ENCODE measurements at regions not wholly inside any gene's neighbourhood (a gene's known extent, or its start where the extent isn't known, plus 50 kb on each side); places are given as distances from the start of the nearest gene placed in this dataset.

DNA sequence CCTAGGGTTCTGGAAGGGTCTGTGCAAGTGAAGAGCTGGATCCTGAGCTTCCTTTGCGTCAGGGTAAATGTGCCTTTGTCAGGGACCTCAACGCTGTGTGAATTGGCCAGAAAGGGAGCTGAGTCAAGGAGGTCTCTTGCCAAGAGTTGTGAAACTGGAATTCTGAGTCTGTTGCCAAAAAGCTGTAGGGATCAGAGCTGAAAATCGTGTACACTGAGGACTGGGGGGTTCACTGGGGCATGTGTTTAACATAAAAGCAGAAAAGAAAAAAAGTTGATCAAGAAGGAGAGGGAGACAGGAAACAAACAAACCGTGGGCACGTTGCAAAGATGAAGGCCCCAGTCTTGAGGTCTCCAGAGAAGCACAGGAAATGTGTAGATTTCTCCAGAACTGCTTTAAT lies 1081.5 kb downstream of the VRK1 start:
- Histone ChIP-seq H3K4me3 (replicated peaks; ENCODE audit: insufficient read depth, low read length) (no peak overlapping the region), H3K27me3 (ENCODE audit: insufficient read depth, poor library complexity, severe bottlenecking) (no peaks in the 10 kb centered on the region), H3K27ac (replicated peaks) (no peak overlapping the region)
- TF ChIP-seq GABPA (IDR thresholded peaks at IDR 0.05; ENCODE audit: low read depth) (no peak), SPI1 (IDR thresholded peaks at IDR 0.05; ENCODE audit: borderline replicate concordance, low read depth) (no peak), POLR2AphosphoS5 (IDR thresholded peaks at IDR 0.05; ENCODE audit: low read depth) (no peak)
- TF ChIP-seq, protein P1, sequence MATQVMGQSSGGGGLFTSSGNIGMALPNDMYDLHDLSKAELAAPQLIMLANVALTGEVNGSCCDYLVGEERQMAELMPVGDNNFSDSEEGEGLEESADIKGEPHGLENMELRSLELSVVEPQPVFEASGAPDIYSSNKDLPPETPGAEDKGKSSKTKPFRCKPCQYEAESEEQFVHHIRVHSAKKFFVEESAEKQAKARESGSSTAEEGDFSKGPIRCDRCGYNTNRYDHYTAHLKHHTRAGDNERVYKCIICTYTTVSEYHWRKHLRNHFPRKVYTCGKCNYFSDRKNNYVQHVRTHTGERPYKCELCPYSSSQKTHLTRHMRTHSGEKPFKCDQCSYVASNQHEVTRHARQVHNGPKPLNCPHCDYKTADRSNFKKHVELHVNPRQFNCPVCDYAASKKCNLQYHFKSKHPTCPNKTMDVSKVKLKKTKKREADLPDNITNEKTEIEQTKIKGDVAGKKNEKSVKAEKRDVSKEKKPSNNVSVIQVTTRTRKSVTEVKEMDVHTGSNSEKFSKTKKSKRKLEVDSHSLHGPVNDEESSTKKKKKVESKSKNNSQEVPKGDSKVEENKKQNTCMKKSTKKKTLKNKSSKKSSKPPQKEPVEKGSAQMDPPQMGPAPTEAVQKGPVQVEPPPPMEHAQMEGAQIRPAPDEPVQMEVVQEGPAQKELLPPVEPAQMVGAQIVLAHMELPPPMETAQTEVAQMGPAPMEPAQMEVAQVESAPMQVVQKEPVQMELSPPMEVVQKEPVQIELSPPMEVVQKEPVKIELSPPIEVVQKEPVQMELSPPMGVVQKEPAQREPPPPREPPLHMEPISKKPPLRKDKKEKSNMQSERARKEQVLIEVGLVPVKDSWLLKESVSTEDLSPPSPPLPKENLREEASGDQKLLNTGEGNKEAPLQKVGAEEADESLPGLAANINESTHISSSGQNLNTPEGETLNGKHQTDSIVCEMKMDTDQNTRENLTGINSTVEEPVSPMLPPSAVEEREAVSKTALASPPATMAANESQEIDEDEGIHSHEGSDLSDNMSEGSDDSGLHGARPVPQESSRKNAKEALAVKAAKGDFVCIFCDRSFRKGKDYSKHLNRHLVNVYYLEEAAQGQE (IDR thresholded peaks at IDR 0.05; ENCODE audit: insufficient replicate concordance, low read depth), result no peak
- TF ChIP-seq, protein P2, sequence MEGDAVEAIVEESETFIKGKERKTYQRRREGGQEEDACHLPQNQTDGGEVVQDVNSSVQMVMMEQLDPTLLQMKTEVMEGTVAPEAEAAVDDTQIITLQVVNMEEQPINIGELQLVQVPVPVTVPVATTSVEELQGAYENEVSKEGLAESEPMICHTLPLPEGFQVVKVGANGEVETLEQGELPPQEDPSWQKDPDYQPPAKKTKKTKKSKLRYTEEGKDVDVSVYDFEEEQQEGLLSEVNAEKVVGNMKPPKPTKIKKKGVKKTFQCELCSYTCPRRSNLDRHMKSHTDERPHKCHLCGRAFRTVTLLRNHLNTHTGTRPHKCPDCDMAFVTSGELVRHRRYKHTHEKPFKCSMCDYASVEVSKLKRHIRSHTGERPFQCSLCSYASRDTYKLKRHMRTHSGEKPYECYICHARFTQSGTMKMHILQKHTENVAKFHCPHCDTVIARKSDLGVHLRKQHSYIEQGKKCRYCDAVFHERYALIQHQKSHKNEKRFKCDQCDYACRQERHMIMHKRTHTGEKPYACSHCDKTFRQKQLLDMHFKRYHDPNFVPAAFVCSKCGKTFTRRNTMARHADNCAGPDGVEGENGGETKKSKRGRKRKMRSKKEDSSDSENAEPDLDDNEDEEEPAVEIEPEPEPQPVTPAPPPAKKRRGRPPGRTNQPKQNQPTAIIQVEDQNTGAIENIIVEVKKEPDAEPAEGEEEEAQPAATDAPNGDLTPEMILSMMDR (IDR thresholded peaks at IDR 0.05; ENCODE audit: insufficient read depth, low read length), result no peak
- DNase-seq (ENCODE audit: low read depth in 1 of 2, low spot score in 1 of 2), result no peak

DNA sequence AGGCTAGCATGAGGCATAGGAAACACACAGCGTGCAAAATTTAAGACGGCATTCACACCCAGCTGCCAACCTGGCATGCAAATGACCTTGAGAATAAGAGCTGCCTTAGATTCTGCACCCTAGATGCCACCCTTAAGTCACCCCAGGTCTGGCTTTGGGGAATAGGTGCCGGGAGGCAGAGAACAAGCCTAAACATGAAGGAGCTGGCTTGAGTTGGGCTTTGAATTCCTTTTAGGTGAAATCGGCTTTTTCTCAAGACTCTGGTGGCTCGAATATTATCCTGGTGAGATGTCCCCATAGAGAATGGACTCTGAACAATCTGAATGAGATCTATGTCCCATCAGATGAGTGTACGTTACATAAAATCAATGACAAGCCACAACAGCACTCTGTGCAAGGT lies 1090.5 kb downstream of the VRK1 start:
- Histone ChIP-seq H3K27me3 (ENCODE audit: insufficient read depth, poor library complexity, severe bottlenecking) (no peaks in the 10 kb centered on the region), H3K27ac (replicated peaks) (no peak overlapping the region), H3K4me3 (replicated peaks; ENCODE audit: insufficient read depth, low read length) (no peak overlapping the region)
- TF ChIP-seq, protein P2 (IDR thresholded peaks at IDR 0.05; ENCODE audit: insufficient read depth, low read length), result no peak
- TF ChIP-seq SPI1 (IDR thresholded peaks at IDR 0.05; ENCODE audit: borderline replicate concordance, low read depth) (no peak), POLR2AphosphoS5 (IDR thresholded peaks at IDR 0.05; ENCODE audit: low read depth) (no peak), GABPA (IDR thresholded peaks at IDR 0.05; ENCODE audit: low read depth) (no peak)
- TF ChIP-seq, protein P1 (IDR thresholded peaks at IDR 0.05; ENCODE audit: insufficient replicate concordance, low read depth), result no peak
- no peak for DNase-seq (ENCODE audit: low read depth in 1 of 2, low spot score in 1 of 2)

DNA sequence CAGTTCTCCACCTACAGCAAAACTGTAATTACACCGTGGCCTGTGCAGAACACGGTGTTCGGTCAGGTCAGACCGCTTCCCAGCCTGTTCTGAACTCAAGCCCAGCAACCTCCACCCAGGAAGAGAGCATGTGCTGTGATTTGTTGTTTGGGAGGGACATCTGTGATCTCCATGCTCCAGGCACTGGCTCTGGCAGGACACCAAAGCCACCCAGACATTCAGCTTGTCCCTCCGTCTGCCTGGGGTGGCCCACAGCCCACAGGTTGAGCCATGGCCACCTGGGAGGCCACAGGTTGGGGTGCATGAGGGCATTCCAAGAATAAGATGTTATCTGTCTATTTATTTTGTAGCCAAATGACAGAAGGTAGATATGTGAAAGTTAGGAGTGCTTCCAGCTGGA lies 1091.1 kb downstream of the VRK1 start:
- Histone ChIP-seq H3K27me3 (ENCODE audit: insufficient read depth, poor library complexity, severe bottlenecking) (no peaks in the 10 kb centered on the region), H3K4me3 (replicated peaks; ENCODE audit: insufficient read depth, low read length) (no peak overlapping the region), H3K27ac (replicated peaks) (no peak overlapping the region)
- TF ChIP-seq, protein P1 (IDR thresholded peaks at IDR 0.05; ENCODE audit: insufficient replicate concordance, low read depth), result no peak
- TF ChIP-seq GABPA (IDR thresholded peaks at IDR 0.05; ENCODE audit: low read depth), result no peak
- TF ChIP-seq, protein P2 (IDR thresholded peaks at IDR 0.05; ENCODE audit: insufficient read depth, low read length), result no peak
- TF ChIP-seq SPI1 (IDR thresholded peaks at IDR 0.05; ENCODE audit: borderline replicate concordance, low read depth), result no peak
- TF ChIP-seq POLR2AphosphoS5 (IDR thresholded peaks at IDR 0.05; ENCODE audit: low read depth), result no peak
- no peak for DNase-seq (ENCODE audit: low read depth in 1 of 2, low spot score in 1 of 2)
